T-cell (primary cell): ENCODE measurements at regions not wholly inside any gene's neighbourhood (a gene's known extent, or its start where the extent isn't known, plus 50 kb on each side); places are given as distances from the start of the nearest gene placed in this dataset.

Experiments used
- ATAC-seq, 4 experiments: fragments of 200-7000 bp in 3 of 4; fragments of 150-1000 bp in 1 of 4; cut with Tn5 transposase; replicated peaks in 1 of 4; 1 replicate in 3 of 4; 2 replicates in 1 of 4; pipeline ENCODE4 v1.10.0; 2021; ENCODE audit warnings: moderate library complexity in 3 of 4, mild to moderate bottlenecking in 2 of 4, moderate number of reproducible peaks in 1 of 4
- CTCF ChIA-PET, 2 donors: fragments of 300-600 bp; sonication (Branson Sonifier 250); formaldehyde crosslinking; loops; one replicate each; lab custom pipeline; 2022; ENCODE audit warnings: antibody characterized with exemption in 2 of 2; lab: Charles Lee
- POLR2A ChIA-PET, 2 donors: fragments of 300-600 bp; sonication (Branson Sonifier 250); formaldehyde crosslinking; loops; one replicate each; lab custom pipeline; 2022; ENCODE audit warnings: antibody characterized with exemption in 2 of 2; lab: Charles Lee
- DNase-seq, 35 experiments: peaks; one replicate each; pipeline versions ENCODE4 v3.0.0 to v3.0.0-alpha.2; 2013 to 2023
- H3K27ac ChIP-seq: one replicate; pipeline ENCODE4 v1.5.1; 2013; ENCODE audit warnings: low read length
- H3K27me3 ChIP-seq, 2 experiments: replicated peaks in 1 of 2; 1 replicate in 1 of 2; 2 replicates in 1 of 2; pipeline versions ENCODE4 v1.6.1 to v1.7.0; 2013; ENCODE audit warnings: low read length in 1 of 2, mixed read lengths in 1 of 2; ENCODE audit not compliant: control insufficient read depth in 2 of 2, insufficient read depth in 2 of 2; ENCODE audit errors: extremely low read depth in 1 of 2
- H3K36me3 ChIP-seq, 2 donors: 1 replicate in 1 of 2; 2 replicates in 1 of 2; pipeline versions ENCODE4 v1.6.1 to v1.7.0; 2013; ENCODE audit warnings: low read length in 1 of 2; ENCODE audit not compliant: control insufficient read depth in 2 of 2, insufficient read depth in 1 of 2; ENCODE audit errors: extremely low read depth in 1 of 2
- H3K4me1 ChIP-seq, 2 experiments: 1 replicate in 1 of 2; 2 replicates in 1 of 2; pipeline versions ENCODE4 v1.6.1 to v1.7.0; 2013; ENCODE audit warnings: low read length in 2 of 2, mixed read lengths in 1 of 2; ENCODE audit not compliant: insufficient read depth in 2 of 2, control insufficient read depth in 1 of 2; ENCODE audit errors: extremely low read depth in 1 of 2
- H3K4me3 ChIP-seq, 2 donors: 1 replicate in 1 of 2; 2 replicates in 1 of 2; pipeline versions ENCODE4 v1.5.1 to v1.7.0; 2013; ENCODE audit warnings: mild to moderate bottlenecking in 2 of 2, low read length in 1 of 2, moderate library complexity in 1 of 2; ENCODE audit not compliant: control insufficient read depth in 1 of 2; ENCODE audit errors: extremely low read depth in 1 of 2
- H3K9me3 ChIP-seq: 2 replicates; pipeline ENCODE4 v1.7.0; 2013
- H3K27ac Mint-ChIP-seq, 2 donors: one replicate each; pipeline ENCODE4 v1.8.0; 2020 to 2021; ENCODE audit warnings: mild to moderate bottlenecking in 2 of 2, mixed read lengths in 2 of 2
- H3K27me3 Mint-ChIP-seq, 2 donors: one replicate each; pipeline ENCODE4 v1.8.0; 2021 to 2022; ENCODE audit warnings: mixed read lengths in 2 of 2
- H3K36me3 Mint-ChIP-seq: one replicate; pipeline ENCODE4 v1.8.0; 2021; ENCODE audit warnings: mixed read lengths
- H3K4me1 Mint-ChIP-seq, 3 donors: one replicate each; pipeline ENCODE4 v1.8.0; 2020 to 2022; ENCODE audit warnings: mixed read lengths in 3 of 3, mild to moderate bottlenecking in 1 of 3
- H3K4me3 Mint-ChIP-seq, 3 donors: one replicate each; pipeline ENCODE4 v1.8.0; 2020 to 2022; ENCODE audit warnings: mild to moderate bottlenecking in 3 of 3, mixed read lengths in 3 of 3, moderate library complexity in 3 of 3
- H3K9me3 Mint-ChIP-seq, 3 donors: one replicate each; pipeline ENCODE4 v1.8.0; 2020 to 2022; ENCODE audit warnings: mixed read lengths in 3 of 3
- WGBS: methylation state at CpG from one replicate; pipeline ENCODE4 v1.1.5; 2013; ENCODE audit warnings: missing lambda C conversion rate; ENCODE audit not compliant: insufficient coverage; 5-methylcytosine and 5-hydroxymethylcytosine counted together

- ChIA-PET POLR2A (no interaction called here), CTCF (no interaction called here)
- H3K27me3 Mint-ChIP-seq = no peaks in the 10 kb centered on the region
Measured at GRCh38 chr20:52601295-52601971, 370.7 kb upstream of the TSHZ2 start.

DNA sequence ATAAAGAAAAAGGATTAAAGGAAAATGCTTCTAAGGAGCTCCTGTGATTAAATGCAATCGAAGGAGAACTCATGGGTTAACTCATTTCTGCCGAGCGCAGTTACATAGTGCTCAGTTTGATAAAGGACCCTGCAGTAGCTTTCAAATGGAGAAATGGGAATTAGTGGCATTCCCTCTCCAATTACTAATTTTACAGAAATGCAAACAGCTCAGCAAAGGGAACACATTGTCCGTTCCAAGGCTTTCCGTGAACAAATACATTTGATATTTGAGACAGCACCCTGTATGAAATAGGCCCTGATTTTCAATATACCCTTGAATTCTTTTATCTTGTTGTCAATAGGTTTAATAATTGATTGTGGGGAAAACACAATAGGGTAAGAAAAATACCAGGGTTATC lies 375.9 kb upstream of the TSHZ2 start:
- Histone ChIP-seq H3K27ac (no peak overlapping the region), H3K27me3 (no peaks in the 10 kb centered on the region), H3K36me3 (no peaks in the 10 kb centered on the region), H3K4me1 (no peaks in the 10 kb centered on the region), H3K9me3 (no peaks in the 10 kb centered on the region), H3K4me3 (no peak overlapping the region)
- Mint-ChIP-seq H3K27me3 (no peaks in the 10 kb centered on the region), H3K36me3 (peaks cover 3% of the 10 kb centered on the region), H3K27ac (no peak overlapping the region), H3K4me1 (peaks cover 0 to 3% (median 0%) of the 10 kb centered on the region in 3 donors), H3K4me3 (no peak overlapping the region), H3K9me3 (peaks cover 0 to 11% (median 5%) of the 10 kb centered on the region in 3 donors)
- ATAC-seq (no peak), DNase-seq (no peak)
- POLR2A ChIA-PET = no interaction called here
- CTCF ChIA-PET = interaction anchor here in 1 of 2 donors (0.5 kb wide), 1 partner anchor 314 kb away, joined by 3 read pairs; no protein-coding TSS in a partner anchor
- no CpG with 5 or more reads among the region's 5 CpGs for WGBS

More at GRCh38 chr20:52601295-52601971, 370.7 kb upstream of the TSHZ2 start:
- DNase-seq (no peak), ATAC-seq (no peak)
- H3K36me3 ChIP-seq = no peaks in the 10 kb centered on the region
- peaks cover 5 to 15% (median 9%) of the 10 kb centered on the region in 3 donors for H3K9me3 Mint-ChIP-seq
- peaks cover 6% of the 10 kb centered on the region for H3K36me3 Mint-ChIP-seq
- H3K4me1 ChIP-seq = no peaks in the 10 kb centered on the region
- 66% methylated on average over 2 of the region's 4 CpGs for WGBS
- H3K9me3 ChIP-seq = no peaks in the 10 kb centered on the region
- H3K27me3 ChIP-seq = no peaks in the 10 kb centered on the region
- no peak overlapping the region for H3K4me3 Mint-ChIP-seq
- no peak overlapping the region for H3K27ac ChIP-seq
- H3K4me3 ChIP-seq = no peak overlapping the region
- peaks cover 0 to 3% (median 0%) of the 10 kb centered on the region in 3 donors for H3K4me1 Mint-ChIP-seq
- H3K27ac Mint-ChIP-seq = no peak overlapping the region

GRCh38 chr20:52595518-52595917 lies 376.6 kb upstream of the TSHZ2 start:
- H3K36me3 ChIP-seq = no peaks in the 10 kb centered on the region
- no peaks in the 10 kb centered on the region for H3K27me3 ChIP-seq
- H3K36me3 Mint-ChIP-seq = peaks cover 2% of the 10 kb centered on the region
- no peak overlapping the region for H3K27ac ChIP-seq
- DNase-seq (no peak), ATAC-seq (no peak)
- H3K27me3 Mint-ChIP-seq = no peaks in the 10 kb centered on the region
- H3K9me3 ChIP-seq = no peaks in the 10 kb centered on the region
- ChIA-PET CTCF (interaction anchor here in 1 of 2 donors (0.5 kb wide), 1 partner anchor 315 kb away, joined by 3 read pairs; no protein-coding TSS in a partner anchor), POLR2A (no interaction called here)
- H3K4me3 ChIP-seq = no peak overlapping the region
- H3K9me3 Mint-ChIP-seq = peaks cover 0 to 8% (median 3%) of the 10 kb centered on the region in 3 donors
- no peak overlapping the region for H3K4me3 Mint-ChIP-seq
- H3K27ac Mint-ChIP-seq = no peak overlapping the region
- peaks cover 0 to under 1% (median 0%) of the 10 kb centered on the region in 3 donors for H3K4me1 Mint-ChIP-seq
- WGBS = no CpG with 5 or more reads among the region's 1 CpG
- no peaks in the 10 kb centered on the region for H3K4me1 ChIP-seq

DNA sequence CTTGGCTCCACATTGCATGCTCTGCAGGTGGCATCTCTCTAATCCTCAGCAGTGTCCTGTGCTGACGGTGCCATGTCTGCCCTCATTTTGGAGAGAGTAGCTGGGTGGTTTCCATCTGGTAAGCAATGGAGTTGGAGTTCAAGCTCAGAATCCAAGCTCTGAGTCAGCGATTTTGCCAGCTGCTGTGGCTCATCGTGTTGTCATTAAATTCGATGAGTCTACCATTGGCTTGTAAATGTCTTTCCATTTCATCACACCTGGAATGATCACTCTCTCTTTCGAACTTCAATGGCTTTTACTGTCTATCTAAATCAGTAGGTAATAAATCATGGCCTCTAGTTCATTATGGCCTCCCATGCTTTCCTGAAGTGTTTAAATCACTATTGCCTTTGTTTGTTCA lies 378.5 kb upstream of the TSHZ2 start:
- DNase-seq (no peak), ATAC-seq (no peak)
- no peaks in the 10 kb centered on the region for H3K9me3 Mint-ChIP-seq
- no peaks in the 10 kb centered on the region for H3K36me3 Mint-ChIP-seq
- no peaks in the 10 kb centered on the region for H3K27me3 Mint-ChIP-seq
- Histone ChIP-seq H3K27ac (no peak overlapping the region), H3K27me3 (no peaks in the 10 kb centered on the region), H3K4me1 (no peaks in the 10 kb centered on the region), H3K9me3 (no peaks in the 10 kb centered on the region), H3K4me3 (no peak overlapping the region), H3K36me3 (no peaks in the 10 kb centered on the region)
- H3K4me1 Mint-ChIP-seq = no peaks in the 10 kb centered on the region
- ChIA-PET POLR2A (no interaction called here), CTCF (no interaction called here)
- no peak overlapping the region for H3K27ac Mint-ChIP-seq
- H3K4me3 Mint-ChIP-seq = no peak overlapping the region
- 48% methylated on average over 4 of the region's 5 CpGs for WGBS

- Mint-ChIP-seq H3K9me3 (peaks cover 0 to 2% (median 0%) of the 10 kb centered on the region in 3 donors), H3K27me3 (no peaks in the 10 kb centered on the region), H3K4me1 (no peaks in the 10 kb centered on the region), H3K4me3 (no peak overlapping the region), H3K36me3 (no peaks in the 10 kb centered on the region), H3K27ac (no peak overlapping the region)
- no peaks in the 10 kb centered on the region for H3K27me3 ChIP-seq
- no peaks in the 10 kb centered on the region for H3K9me3 ChIP-seq
- ChIA-PET POLR2A (no interaction called here), CTCF (no interaction called here)
- no peak for ATAC-seq
- DNase-seq = no peak
- H3K36me3 ChIP-seq = no peaks in the 10 kb centered on the region
- 90% methylated on average over 2 of the region's 3 CpGs for WGBS
- H3K4me3 ChIP-seq = no peak overlapping the region
- H3K27ac ChIP-seq = no peak overlapping the region
- H3K4me1 ChIP-seq = no peaks in the 10 kb centered on the region
Measured at GRCh38 chr20:52592567-52592966, 379.6 kb upstream of the TSHZ2 start.

- no peaks in the 10 kb centered on the region for H3K36me3 Mint-ChIP-seq
- no peak for ATAC-seq
- H3K27ac Mint-ChIP-seq = no peak overlapping the region
- ChIA-PET CTCF (no interaction called here), POLR2A (no interaction called here)
- no peaks in the 10 kb centered on the region for H3K36me3 ChIP-seq
- no peak overlapping the region for H3K27ac ChIP-seq
- H3K4me3 ChIP-seq = no peak overlapping the region
- H3K4me1 ChIP-seq = no peaks in the 10 kb centered on the region
- DNase-seq = no peak
- no peaks in the 10 kb centered on the region for H3K27me3 ChIP-seq
- no peaks in the 10 kb centered on the region for H3K9me3 ChIP-seq
- H3K4me1 Mint-ChIP-seq = no peaks in the 10 kb centered on the region
- no peaks in the 10 kb centered on the region for H3K27me3 Mint-ChIP-seq
- WGBS = 43% methylated on average over 1 of the region's 2 CpGs
- peaks cover 0 to 4% (median 0%) of the 10 kb centered on the region in 3 donors for H3K9me3 Mint-ChIP-seq
- H3K4me3 Mint-ChIP-seq = no peak overlapping the region
Measured at GRCh38 chr20:52590100-52590499, 382.1 kb upstream of the TSHZ2 start.
